Hepatocyte (in vitro differentiated cells): ENCODE measurements at regions not wholly inside any gene's neighbourhood (a gene's known extent, or its start where the extent isn't known, plus 50 kb on each side); places are given as distances from the start of the nearest gene placed in this dataset.

Experiments
- CTCF ChIP-seq: fragments of 200-600 bp; sonication (generic); IDR thresholded peaks from 2 replicates; pipeline ENCODE4 v1.5.1; 2016; ENCODE audit warnings: antibody characterized with exemption, mild to moderate bottlenecking; ENCODE audit not compliant: poor library complexity
- EZH2 ChIP-seq: fragments of 200-600 bp; sonication (generic); IDR thresholded peaks from 2 replicates; pipeline ENCODE4 v1.6.1; 2016; ENCODE audit warnings: antibody characterized with exemption, mild to moderate bottlenecking, borderline replicate concordance
- EZH2phosphoT487 ChIP-seq: fragments of 200-600 bp; sonication (generic); IDR thresholded peaks from one replicate; pipeline ENCODE4 v1.6.1; 2018; ENCODE audit warnings: antibody characterized with exemption, mild to moderate bottlenecking, low read depth, moderate library complexity; ENCODE audit not compliant: unreplicated experiment, severe bottlenecking

GRCh38 chr3:181966393-181966792 lies 254.7 kb downstream of the SOX2 start:
- no peak for TF ChIP-seq EZH2
- no peak for TF ChIP-seq CTCF
- TF ChIP-seq EZH2phosphoT487, result no peak
